Myocyte (in vitro differentiated cells): ENCODE measurements at regions not wholly inside any gene's neighbourhood (a gene's known extent, or its start where the extent isn't known, plus 50 kb on each side); places are given as distances from the start of the nearest gene placed in this dataset.

ENCODE experiments used
- DNase-seq: peaks from one replicate; pipeline ENCODE4 v3.0.0-alpha.2; 2012; ENCODE audit warnings: low read depth

- peak; percentile 44 for DNase-seq
Measured at GRCh38 chr5:56589481-56589860, 225.9 kb upstream of the MAP3K1 start.

- DNase-seq, result no peak
Measured at GRCh38 chr5:56588636-56589480, 226.5 kb upstream of the MAP3K1 start.

GRCh38 chr5:56588131-56588487 is 227.2 kb upstream of the MAP3K1 start:
- DNase-seq, result no peak

DNA sequence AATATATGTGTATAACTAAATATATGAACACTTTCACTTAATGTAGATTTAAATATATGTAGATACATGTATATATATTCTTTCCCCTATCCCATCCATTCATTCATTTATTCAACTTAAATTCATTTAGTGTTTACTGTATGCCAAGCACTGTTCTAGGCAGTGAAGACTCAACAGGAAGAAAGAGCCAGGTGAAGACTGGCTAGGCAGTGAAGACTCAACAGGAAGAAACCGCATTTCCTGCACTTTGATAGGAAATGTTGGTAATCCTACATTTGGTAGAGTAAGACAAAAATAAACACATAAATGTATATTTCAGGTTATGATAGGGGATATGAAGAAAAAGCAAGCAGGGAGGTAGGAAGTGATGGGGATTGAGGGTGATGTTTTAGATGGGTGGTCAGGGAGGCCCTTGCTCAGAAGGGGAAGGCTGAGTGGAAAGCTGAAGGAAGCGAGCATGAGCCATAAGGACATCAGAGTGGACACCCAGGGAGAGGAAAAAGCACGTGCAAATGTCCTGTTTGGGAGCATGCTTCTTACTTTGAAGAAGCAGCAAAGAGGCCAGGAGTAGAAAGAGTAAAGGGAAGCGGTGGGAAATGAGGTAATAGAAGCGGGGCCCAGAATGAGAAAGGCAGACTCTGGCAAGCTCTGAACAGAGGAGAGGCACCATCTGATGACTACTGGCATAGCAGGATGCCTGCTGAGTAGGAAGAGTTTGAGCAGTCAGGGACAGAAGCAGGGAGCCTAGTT is 227.8 kb upstream of the MAP3K1 start:
- no peak for DNase-seq

GRCh38 chr5:56585999-56586691 is 229.2 kb upstream of the MAP3K1 start:
- no peak for DNase-seq

DNA sequence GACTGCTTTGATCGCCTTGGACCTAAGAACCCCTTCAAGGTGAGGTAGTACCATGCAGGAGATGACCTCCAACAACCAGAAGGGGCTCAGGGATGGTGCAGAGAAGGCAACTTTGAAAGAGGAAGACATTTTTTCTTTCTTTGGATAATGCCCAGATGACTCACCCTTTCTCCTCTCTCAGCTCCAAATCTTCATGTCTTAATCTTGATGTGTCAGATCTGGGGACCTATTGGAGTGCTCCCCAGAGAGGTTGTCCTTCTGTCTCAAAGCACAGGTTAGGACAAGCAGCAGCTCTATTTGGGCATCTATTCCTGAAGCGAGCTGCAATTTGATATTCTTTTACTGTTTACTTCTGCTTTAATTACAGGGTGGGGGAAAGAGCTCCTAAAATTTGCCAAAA is 229.9 kb upstream of the MAP3K1 start:
- no peak for DNase-seq

- DNase-seq, result no peak
Measured at GRCh38 chr5:56581426-56581825, 233.9 kb upstream of the MAP3K1 start.

DNA sequence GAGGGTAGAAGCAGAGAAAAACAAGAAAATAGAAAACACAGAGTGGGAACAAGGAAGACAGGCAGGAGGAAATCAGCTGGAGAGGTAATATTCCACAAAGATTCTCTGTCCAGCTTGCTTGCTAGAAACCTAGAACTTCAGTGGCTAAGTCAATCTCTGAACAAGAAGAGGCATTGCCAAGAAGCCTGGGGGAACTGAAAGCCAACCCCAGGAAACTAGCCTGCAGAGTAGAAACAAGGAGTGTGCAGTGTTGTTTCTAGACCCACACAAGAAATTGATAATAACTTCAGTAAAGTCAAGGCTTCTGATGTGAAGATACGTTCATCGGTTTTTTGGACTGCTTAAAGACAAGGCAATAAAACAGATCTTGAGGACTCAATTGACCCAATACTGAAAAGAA is 234.5 kb upstream of the MAP3K1 start:
- no peak for DNase-seq

DNA sequence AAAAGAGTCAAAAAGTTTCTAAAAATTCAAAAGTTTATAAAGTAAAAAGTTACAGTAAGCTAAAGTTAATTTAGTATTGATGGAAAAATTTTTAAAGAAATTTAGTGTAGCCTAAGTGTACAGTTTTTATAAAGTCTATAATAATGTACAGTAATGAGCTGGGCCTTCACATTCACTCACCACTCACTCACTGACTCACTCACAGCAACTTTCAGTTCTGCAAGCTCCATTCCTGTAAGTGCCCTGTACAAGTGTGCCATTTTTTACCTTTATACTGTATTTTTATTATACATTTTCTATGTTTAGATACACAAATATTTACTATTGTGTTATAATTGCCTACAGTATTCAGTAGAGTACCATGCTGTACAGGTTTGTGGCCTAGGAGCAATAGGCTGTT is 239.5 kb upstream of the MAP3K1 start:
- DNase-seq, result no peak

DNA sequence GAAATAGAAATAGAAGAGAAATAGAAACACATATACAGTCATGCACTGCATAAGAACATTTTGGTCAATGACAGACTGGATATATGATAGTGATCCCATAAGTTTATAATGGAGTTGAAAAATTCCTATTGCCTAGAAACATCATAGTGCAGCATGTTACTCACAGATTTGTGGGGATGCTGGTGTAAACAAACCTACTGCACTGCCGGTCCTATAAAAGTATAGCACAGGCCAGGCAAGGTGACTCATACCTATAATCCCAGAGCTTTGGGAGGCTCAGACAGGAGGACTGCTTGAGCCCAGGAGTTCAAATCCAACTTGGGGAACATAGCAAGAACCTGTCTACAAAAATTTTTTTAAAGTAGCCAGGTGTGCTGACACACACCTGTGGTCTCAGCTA is 240.6 kb upstream of the MAP3K1 start:
- DNase-seq, result no peak

DNA sequence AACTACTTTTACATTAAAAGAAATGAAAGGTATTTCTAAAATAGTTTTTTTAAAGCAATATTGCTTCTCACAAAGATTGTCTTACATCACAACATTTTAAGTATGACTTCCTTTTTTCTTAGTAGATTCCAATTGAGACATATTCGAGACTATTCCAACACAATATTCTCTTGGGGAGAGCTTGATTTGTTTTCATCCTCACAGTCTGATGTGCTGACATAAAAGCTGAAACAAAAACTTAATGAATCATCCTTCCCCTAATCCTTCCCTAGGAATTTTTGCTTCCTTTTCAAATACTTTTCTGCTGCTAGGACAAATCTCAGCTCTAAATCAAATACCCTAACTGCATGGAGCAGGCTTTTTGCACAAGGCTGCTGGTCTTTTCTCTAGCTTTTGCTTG is 245.8 kb upstream of the MAP3K1 start:
- DNase-seq, result peak; percentile 23

- DNase-seq, result no peak
Measured at GRCh38 chr5:56569076-56569475, 246.3 kb upstream of the MAP3K1 start.

- no peak for DNase-seq
Measured at GRCh38 chr5:56567278-56567677, 248.1 kb upstream of the MAP3K1 start.

GRCh38 chr5:56566374-56567249 is 248.7 kb upstream of the MAP3K1 start:
- DNase-seq, result no peak

- no peak for DNase-seq
Measured at GRCh38 chr5:56565644-56566043, 249.7 kb upstream of the MAP3K1 start.

DNA sequence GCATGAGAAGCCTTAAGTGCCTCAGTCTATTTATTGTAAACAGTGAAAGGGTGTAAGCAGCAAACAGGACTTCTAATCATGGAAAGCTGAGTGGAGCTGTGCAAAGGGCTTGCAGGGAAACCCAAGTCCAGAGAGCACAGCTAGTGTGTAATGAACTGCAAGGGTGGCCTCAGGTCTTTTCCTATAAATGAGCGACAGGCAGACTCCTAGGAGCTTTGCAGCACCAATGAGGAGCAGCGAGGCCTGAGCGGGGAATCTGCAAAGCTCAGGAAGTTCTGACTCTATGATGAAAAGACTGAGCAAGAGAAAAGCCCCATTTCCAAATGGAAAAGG is 250.1 kb upstream of the MAP3K1 start:
- DNase-seq, result no peak

DNA sequence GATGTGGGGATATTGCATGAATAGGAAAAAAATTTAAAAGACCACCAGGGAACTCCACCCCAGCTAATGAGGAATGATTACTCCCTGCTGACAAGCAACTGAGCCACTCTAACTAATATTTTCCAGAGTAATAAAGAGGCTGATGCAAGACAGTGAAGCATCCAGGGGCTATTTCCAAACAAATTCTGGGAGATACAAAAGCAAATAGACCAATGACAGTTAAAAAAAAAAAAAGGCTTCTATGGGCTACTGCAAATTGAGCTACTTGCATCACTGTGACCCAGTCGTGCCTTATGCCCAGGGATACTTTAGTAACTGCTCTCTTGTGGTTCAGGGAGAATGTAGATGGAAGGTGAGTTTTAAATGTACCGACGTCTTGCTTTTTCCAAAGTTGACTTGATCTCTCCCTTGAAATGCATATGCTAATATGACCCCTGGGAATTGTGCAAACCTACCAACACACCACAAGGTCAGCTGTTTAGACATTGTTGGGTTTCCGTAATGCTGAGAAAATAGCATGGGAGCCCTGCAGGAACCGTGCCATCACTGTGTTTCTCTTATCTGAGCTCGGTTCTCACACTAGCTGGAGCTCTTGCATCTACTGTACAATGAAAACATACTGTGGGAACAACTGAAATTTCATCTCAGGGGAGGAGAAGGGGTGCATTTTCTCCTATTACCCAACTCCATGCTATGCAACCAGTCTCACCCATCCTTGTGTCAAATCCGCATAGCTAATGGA is 250.6 kb upstream of the MAP3K1 start:
- DNase-seq, result peak; percentile 9

DNA sequence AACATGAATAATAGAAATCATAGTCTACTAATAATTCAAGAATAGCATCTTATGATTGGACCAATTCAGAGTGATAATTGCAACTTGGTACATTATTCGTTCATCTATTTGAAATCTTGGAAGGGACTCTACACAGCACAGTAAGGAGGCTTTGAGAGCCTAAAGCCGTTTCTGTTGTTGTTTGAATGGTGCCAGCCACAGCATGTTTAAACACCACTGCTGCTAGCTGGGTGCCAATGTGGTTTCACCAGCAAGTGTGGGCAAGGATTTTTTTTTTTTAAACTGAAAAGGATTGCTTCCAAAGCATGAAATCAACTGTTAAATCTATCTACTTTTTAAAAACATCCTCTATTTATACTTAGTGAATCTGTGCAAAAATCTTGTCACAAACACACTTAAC is 253.9 kb upstream of the MAP3K1 start:
- DNase-seq, result no peak

DNA sequence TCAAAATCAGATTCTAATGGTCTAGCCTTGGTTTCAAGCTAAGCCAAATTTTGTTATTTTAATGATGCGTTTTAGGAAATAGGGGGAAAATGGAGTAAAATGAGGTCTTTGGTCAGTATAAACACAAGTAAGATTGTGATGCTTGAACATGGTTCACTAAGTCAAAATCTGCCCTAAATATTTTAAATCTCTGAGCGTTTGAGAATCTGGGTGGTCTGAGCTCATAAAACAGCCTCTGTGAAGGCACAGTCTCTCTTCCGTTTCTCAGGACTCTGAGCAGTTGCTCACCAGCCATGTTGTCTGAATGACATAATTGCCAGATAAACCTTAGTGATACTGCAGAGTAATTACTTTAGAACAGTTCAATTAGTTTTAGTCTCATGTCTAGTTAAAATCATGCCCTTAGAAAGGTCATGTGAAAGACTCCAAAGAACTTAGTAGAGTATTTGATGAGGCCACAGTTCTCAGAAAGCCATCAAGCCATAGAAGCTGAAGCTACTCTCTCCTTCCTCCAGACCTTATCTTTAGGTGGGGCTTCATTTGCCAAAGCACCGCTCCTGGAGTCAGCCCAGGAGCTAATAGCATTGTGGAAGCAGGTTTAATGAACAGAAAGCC is 257.1 kb upstream of the MAP3K1 start:
- DNase-seq, result no peak

DNA sequence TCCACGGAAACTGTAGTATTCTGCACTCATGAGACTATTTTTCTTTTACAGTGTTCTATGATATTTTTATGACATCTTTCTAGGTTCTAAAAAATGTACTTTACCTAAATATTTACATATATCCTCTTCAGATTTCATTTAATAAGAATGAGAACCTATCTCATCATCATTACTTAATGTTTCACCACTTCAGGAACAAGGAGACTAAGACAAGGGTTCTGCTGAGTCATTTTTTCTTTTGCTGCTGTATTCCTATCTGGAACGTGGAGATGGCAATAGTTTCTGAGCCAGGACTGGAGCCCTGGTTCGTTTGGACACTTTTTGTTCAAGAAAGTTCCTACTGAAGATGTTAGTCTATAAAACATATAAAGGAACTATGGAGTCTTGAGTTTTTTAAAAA is 258.2 kb upstream of the MAP3K1 start:
- no peak for DNase-seq
